ENCODE measurements at regions not wholly inside any gene's neighbourhood (a gene's known extent, or its start where the extent isn't known, plus 50 kb on each side); places are given as distances from the start of the nearest gene placed in this dataset.
A peak's percentile ranks its signal among the peaks of the same experiment; 100 is the strongest.

DNA sequence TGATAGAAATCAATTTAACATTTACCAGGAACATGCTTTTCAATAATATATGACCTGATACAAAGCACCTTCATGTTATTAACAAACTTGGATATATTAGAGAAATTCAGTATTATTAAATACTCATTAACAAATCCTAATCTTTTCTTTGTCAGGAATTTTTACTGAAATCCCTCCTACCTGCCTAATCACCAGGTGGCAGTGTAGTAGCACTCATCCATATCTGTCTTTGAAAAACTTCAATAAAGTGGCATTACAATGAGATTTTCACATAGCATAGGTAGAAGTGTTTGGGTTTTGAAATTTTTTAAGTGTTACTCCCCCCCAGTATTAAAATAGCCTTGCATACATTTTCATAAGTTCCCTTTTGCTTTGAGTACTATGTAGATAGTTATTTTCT is 1246.6 kb upstream of the LRRN3 start:
- peak; percentile 29; the same call in 1 of the 2 replicates for TF ChIP-seq ZNF654 (tag by site-specific recombination; IDR thresholded peaks at IDR 0.05; ENCODE audit: low read depth)
- no peak for TF ChIP-seq ZNF341 (tag by site-specific recombination; IDR thresholded peaks at IDR 0.05; ENCODE audit: low read depth)
- no peak for TF ChIP-seq ZNF350 (tag by site-specific recombination; IDR thresholded peaks at IDR 0.05)
- TF ChIP-seq, protein P1, sequence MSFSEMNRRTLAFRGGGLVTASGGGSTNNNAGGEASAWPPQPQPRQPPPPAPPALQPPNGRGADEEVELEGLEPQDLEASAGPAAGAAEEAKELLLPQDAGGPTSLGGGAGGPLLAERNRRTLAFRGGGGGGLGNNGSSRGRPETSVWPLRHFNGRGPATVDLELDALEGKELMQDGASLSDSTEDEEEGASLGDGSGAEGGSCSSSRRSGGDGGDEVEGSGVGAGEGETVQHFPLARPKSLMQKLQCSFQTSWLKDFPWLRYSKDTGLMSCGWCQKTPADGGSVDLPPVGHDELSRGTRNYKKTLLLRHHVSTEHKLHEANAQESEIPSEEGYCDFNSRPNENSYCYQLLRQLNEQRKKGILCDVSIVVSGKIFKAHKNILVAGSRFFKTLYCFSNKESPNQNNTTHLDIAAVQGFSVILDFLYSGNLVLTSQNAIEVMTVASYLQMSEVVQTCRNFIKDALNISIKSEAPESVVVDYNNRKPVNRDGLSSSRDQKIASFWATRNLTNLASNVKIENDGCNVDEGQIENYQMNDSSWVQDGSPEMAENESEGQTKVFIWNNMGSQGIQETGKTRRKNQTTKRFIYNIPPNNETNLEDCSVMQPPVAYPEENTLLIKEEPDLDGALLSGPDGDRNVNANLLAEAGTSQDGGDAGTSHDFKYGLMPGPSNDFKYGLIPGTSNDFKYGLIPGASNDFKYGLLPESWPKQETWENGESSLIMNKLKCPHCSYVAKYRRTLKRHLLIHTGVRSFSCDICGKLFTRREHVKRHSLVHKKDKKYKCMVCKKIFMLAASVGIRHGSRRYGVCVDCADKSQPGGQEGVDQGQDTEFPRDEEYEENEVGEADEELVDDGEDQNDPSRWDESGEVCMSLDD (tag by site-specific recombination; IDR thresholded peaks at IDR 0.05) = no peak
- no peak for TF ChIP-seq ZNF768 (tag by site-specific recombination; IDR thresholded peaks at IDR 0.05)
- Histone ChIP-seq H3K4me3 (ENCODE audit: low read depth, low read length) (no peak overlapping the region), H3K9me3 (ENCODE audit: control insufficient read depth, insufficient read depth, low read depth, low read length) (no peaks in the 10 kb centered on the region), H3K27ac (ENCODE audit: extremely low read depth, low read depth, low read length) (no peak overlapping the region), H3K4me1 (ENCODE audit: control insufficient read depth, insufficient read depth, low read length) (no peaks in the 10 kb centered on the region), H3K36me3 (ENCODE audit: control insufficient read depth in 2 of 2, insufficient read depth in 1 of 2, low read length in 2 of 2) (no peaks in the 10 kb centered on the region)
- ChIA-PET POLR2A (no interaction called here), CTCF (interaction anchor here (0.7 kb wide), 2 partner anchors 10 to 338 kb away, joined by 3 to 5 read pairs; no protein-coding TSS in a partner anchor)

DNA sequence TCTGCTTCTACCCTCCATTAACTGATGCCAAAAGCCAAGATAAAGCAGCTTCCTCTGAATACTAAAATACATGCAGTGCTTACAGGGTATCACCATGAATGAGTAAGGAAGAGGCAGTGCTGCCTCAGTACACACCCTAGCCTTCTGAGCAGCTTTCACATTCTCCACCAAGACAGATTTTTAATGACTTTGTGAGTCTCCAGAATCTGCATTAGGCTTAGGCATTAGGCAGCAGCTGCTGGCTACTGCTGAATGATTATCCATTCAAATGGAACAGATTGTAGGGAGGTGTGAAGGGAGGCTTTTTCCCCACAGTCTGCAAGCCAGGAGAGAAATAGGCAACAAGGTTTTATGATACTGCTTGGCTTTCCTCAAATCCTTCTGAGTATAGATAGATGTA is 1226.7 kb upstream of the LRRN3 start:
- TF ChIP-seq ZNF140 (tag by site-specific recombination; IDR thresholded peaks at IDR 0.05) (no peak), ZNF548 (tag by site-specific recombination; IDR thresholded peaks at IDR 0.05) (no peak), ZNF707 (tag by site-specific recombination; IDR thresholded peaks at IDR 0.05) (no peak), ZNF19 (tag by site-specific recombination; IDR thresholded peaks at IDR 0.05; ENCODE audit: low read depth) (no peak), ZNF239 (tag by site-specific recombination; IDR thresholded peaks at IDR 0.05) (no peak), ZNF394 (tag by site-specific recombination; IDR thresholded peaks at IDR 0.05; ENCODE audit: borderline replicate concordance) (no peak), ZNF404 (tag by site-specific recombination; IDR thresholded peaks at IDR 0.05) (no peak)
- TF ChIP-seq, protein P2, sequence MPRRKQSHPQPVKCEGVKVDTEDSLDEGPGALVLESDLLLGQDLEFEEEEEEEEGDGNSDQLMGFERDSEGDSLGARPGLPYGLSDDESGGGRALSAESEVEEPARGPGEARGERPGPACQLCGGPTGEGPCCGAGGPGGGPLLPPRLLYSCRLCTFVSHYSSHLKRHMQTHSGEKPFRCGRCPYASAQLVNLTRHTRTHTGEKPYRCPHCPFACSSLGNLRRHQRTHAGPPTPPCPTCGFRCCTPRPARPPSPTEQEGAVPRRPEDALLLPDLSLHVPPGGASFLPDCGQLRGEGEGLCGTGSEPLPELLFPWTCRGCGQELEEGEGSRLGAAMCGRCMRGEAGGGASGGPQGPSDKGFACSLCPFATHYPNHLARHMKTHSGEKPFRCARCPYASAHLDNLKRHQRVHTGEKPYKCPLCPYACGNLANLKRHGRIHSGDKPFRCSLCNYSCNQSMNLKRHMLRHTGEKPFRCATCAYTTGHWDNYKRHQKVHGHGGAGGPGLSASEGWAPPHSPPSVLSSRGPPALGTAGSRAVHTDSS (tag by site-specific recombination; IDR thresholded peaks at IDR 0.05) = no peak
- TF ChIP-seq, protein P3, sequence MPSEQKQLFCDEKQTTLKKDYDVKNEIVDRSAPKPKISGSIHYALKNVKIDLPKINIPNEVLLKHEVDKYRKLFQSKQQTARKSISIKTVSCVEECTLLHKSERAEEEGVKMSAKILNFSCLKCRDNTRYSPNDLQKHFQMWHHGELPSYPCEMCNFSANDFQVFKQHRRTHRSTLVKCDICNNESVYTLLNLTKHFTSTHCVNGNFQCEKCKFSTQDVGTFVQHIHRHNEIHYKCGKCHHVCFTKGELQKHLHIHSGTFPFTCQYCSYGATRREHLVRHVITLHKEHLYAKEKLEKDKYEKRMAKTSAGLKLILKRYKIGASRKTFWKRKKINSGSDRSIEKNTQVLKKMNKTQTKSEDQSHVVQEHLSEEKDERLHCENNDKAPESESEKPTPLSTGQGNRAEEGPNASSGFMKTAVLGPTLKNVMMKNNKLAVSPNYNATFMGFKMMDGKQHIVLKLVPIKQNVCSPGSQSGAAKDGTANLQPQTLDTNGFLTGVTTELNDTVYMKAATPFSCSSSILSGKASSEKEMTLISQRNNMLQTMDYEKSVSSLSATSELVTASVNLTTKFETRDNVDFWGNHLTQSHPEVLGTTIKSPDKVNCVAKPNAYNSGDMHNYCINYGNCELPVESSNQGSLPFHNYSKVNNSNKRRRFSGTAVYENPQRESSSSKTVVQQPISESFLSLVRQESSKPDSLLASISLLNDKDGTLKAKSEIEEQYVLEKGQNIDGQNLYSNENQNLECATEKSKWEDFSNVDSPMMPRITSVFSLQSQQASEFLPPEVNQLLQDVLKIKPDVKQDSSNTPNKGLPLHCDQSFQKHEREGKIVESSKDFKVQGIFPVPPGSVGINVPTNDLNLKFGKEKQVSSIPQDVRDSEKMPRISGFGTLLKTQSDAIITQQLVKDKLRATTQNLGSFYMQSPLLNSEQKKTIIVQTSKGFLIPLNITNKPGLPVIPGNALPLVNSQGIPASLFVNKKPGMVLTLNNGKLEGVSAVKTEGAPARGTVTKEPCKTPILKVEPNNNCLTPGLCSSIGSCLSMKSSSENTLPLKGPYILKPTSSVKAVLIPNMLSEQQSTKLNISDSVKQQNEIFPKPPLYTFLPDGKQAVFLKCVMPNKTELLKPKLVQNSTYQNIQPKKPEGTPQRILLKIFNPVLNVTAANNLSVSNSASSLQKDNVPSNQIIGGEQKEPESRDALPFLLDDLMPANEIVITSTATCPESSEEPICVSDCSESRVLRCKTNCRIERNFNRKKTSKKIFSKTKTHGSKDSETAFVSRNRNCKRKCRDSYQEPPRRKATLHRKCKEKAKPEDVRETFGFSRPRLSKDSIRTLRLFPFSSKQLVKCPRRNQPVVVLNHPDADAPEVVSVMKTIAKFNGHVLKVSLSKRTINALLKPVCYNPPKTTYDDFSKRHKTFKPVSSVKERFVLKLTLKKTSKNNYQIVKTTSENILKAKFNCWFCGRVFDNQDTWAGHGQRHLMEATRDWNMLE (tag by site-specific recombination; conservative IDR thresholded peaks at IDR 0.05; ENCODE audit: low read depth) = no peak
- CTCF ChIA-PET = interaction anchor here (0.6 kb wide), 1 partner anchor 784 kb away, joined by 6 read pairs; no protein-coding TSS in a partner anchor
- POLR2A ChIA-PET = no interaction called here
- no peak overlapping the region for H3K27ac ChIP-seq (ENCODE audit: extremely low read depth, low read depth, low read length)
- no peaks in the 10 kb centered on the region for H3K36me3 ChIP-seq (ENCODE audit: control insufficient read depth in 2 of 2, insufficient read depth in 1 of 2, low read length in 2 of 2)
- no peaks in the 10 kb centered on the region for H3K4me1 ChIP-seq (ENCODE audit: control insufficient read depth, insufficient read depth, low read length)
- H3K9me3 ChIP-seq (ENCODE audit: control insufficient read depth, insufficient read depth, low read depth, low read length) = no peaks in the 10 kb centered on the region
- no peak overlapping the region for H3K4me3 ChIP-seq (ENCODE audit: low read depth, low read length)
